ENCODE measurements at regions not wholly inside any gene's neighbourhood (a gene's known extent, or its start where the extent isn't known, plus 50 kb on each side); places are given as distances from the start of the nearest gene placed in this dataset.

DNA sequence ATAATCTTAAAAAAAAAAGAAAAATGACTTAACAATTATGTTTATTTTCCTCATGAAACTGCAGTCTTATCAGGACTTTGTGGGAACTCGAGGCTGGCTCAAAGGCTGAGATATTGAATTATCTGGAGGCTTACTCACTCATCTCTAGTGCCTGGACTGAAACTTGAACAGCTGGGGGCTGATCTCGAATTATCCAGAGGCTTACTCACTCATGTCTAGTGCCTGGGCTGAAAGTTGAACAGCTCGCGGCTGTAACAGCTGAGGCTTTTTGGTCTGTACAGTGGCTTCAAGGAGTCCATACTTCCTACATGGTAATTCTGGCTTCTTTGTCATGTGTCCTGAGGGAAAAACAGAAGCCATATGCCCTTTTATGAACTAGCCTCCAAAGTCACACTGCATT is 371.9 kb downstream of the CETN3 start:
- Histone ChIP-seq H4K20me1 (ENCODE audit: insufficient read depth, low read length) (no peaks in the 10 kb centered on the region), H3K4me2 (ENCODE audit: low read length) (no peak overlapping the region), H3K27ac (ENCODE audit: low read depth, low read length, poor library complexity, severe bottlenecking) (no peak overlapping the region), H3K79me2 (ENCODE audit: insufficient read depth, low read depth, low read length) (no peaks in the 10 kb centered on the region), H3K4me1 (ENCODE audit: insufficient read depth, low read length, poor library complexity, severe bottlenecking) (no peaks in the 10 kb centered on the region), H3K36me3 (ENCODE audit: insufficient read depth, low read length) (no peaks in the 10 kb centered on the region), H2AFZ (ENCODE audit: low read length) (no peak overlapping the region), H3K4me3 (ENCODE audit: low read depth, low read length, poor library complexity, severe bottlenecking) (no peak overlapping the region), H3K9me3 (ENCODE audit: low read length) (no peaks in the 10 kb centered on the region), H3K9me2 (ENCODE audit: insufficient read depth, low read length) (no peaks in the 10 kb centered on the region)
- DNase-seq (ENCODE audit: low spot score): no peak
- intact Hi-C loops (cut with micrococcal nuclease; ENCODE audit: unreplicated experiment): no loop called here
- BruUV-seq (replicated peaks): no TSS peak
- POLR2A ChIA-PET: no interaction called here
- CTCF ChIA-PET (ENCODE audit: unreplicated experiment): no interaction called here
- TF ChIP-seq CTCF (conservative IDR thresholded peaks at IDR 0.05; ENCODE audit: low read length): no peak
- no peak for TF ChIP-seq EZH2phosphoT487 (IDR thresholded peaks at IDR 0.05; ENCODE audit: borderline replicate concordance, low read depth, low read length)

GRCh38 chr5:90022711-90023053 is 386.9 kb downstream of the CETN3 start:
- intact Hi-C loops (cut with micrococcal nuclease; ENCODE audit: unreplicated experiment): no loop called here
- H3K4me1 ChIP-seq (ENCODE audit: insufficient read depth, low read length, poor library complexity, severe bottlenecking): no peaks in the 10 kb centered on the region
- H3K9me2 ChIP-seq (ENCODE audit: insufficient read depth, low read length): no peaks in the 10 kb centered on the region
- DNase-seq (ENCODE audit: low spot score): no peak
- no peak overlapping the region for H3K4me2 ChIP-seq (ENCODE audit: low read length)
- ChIA-PET POLR2A (no interaction called here), CTCF (ENCODE audit: unreplicated experiment) (no interaction called here)
- H3K27ac ChIP-seq (ENCODE audit: low read depth, low read length, poor library complexity, severe bottlenecking): no peak overlapping the region
- H2AFZ ChIP-seq (ENCODE audit: low read length): no peak overlapping the region
- no TSS peak for BruUV-seq (replicated peaks)
- TF ChIP-seq EZH2phosphoT487 (IDR thresholded peaks at IDR 0.05; ENCODE audit: borderline replicate concordance, low read depth, low read length): no peak
- H3K9me3 ChIP-seq (ENCODE audit: low read length): no peaks in the 10 kb centered on the region
- H3K36me3 ChIP-seq (ENCODE audit: insufficient read depth, low read length): no peaks in the 10 kb centered on the region
- H3K79me2 ChIP-seq (ENCODE audit: insufficient read depth, low read depth, low read length): no peaks in the 10 kb centered on the region
- peaks cover 3% of the 10 kb centered on the region; the same call in 1 of the 2 replicates for H4K20me1 ChIP-seq (ENCODE audit: insufficient read depth, low read length)
- H3K4me3 ChIP-seq (ENCODE audit: low read depth, low read length, poor library complexity, severe bottlenecking): no peak overlapping the region

GRCh38 chr5:90022002-90022710 is 387.4 kb downstream of the CETN3 start:
- DNase-seq (ENCODE audit: low spot score): no peak
- TF ChIP-seq EZH2phosphoT487 (IDR thresholded peaks at IDR 0.05; ENCODE audit: borderline replicate concordance, low read depth, low read length): no peak
- Histone ChIP-seq H3K4me1 (ENCODE audit: insufficient read depth, low read length, poor library complexity, severe bottlenecking) (no peaks in the 10 kb centered on the region), H3K27ac (ENCODE audit: low read depth, low read length, poor library complexity, severe bottlenecking) (no peak overlapping the region), H4K20me1 (ENCODE audit: insufficient read depth, low read length) (peaks cover 3% of the 10 kb centered on the region; the same call in 1 of the 2 replicates), H3K9me2 (ENCODE audit: insufficient read depth, low read length) (no peaks in the 10 kb centered on the region), H3K4me3 (ENCODE audit: low read depth, low read length, poor library complexity, severe bottlenecking) (no peak overlapping the region), H3K9me3 (ENCODE audit: low read length) (no peaks in the 10 kb centered on the region), H3K79me2 (ENCODE audit: insufficient read depth, low read depth, low read length) (no peaks in the 10 kb centered on the region), H3K36me3 (ENCODE audit: insufficient read depth, low read length) (no peaks in the 10 kb centered on the region), H3K4me2 (ENCODE audit: low read length) (no peak overlapping the region), H2AFZ (ENCODE audit: low read length) (no peak overlapping the region)
- POLR2A ChIA-PET: no interaction called here
- intact Hi-C loops (cut with micrococcal nuclease; ENCODE audit: unreplicated experiment): no loop called here
- CTCF ChIA-PET (ENCODE audit: unreplicated experiment): no interaction called here
- BruUV-seq (replicated peaks): no TSS peak

Measured in OCI-LY7 (cell line).